DND-41 (cell line): ENCODE measurements at regions not wholly inside any gene's neighbourhood (a gene's known extent, or its start where the extent isn't known, plus 50 kb on each side); places are given as distances from the start of the nearest gene placed in this dataset.

ENCODE experiments used
- CTCF ChIP-seq: IDR thresholded peaks from 2 replicates; pipeline ENCODE4 v1.5.1; 2012; ENCODE audit warnings: borderline replicate concordance, low read length, moderate library complexity, mild to moderate bottlenecking; ENCODE audit not compliant: poor library complexity, severe bottlenecking; ENCODE audit errors: extremely low read depth
- EZH2 ChIP-seq: IDR thresholded peaks from 3 replicates; pipeline ENCODE4 v1.6.1; 2012; ENCODE audit warnings: borderline replicate concordance, low read depth, mild to moderate bottlenecking, moderate library complexity, low read length, inconsistent platforms; ENCODE audit not compliant: severe bottlenecking

DNA sequence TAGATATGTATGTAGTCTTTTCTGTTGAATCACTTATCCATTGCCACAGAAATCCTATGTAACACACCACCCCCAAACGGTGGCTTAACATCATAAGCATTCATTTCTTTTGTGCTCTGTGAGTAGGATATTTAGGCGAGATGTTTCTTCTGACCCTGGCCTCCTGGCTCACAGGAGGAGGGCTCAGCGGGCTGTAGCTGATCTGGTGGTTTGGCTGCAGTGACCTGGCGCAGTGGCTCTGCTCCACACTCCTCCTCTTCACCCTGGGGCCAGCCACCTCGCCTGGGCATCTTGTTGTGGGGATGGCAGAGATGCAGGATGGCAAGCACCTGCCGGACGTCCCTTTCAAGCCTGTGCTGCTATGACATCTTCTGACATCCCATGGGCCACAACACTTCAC is 147.1 kb upstream of the IRS2 start:
- TF ChIP-seq CTCF = no peak
- TF ChIP-seq EZH2 = no peak
